ENCODE measurements at regions not wholly inside any gene's neighbourhood (a gene's known extent, or its start where the extent isn't known, plus 50 kb on each side); places are given as distances from the start of the nearest gene placed in this dataset.

- TF ChIP-seq TCF7 (CRISPR knock-in tag; IDR thresholded peaks at IDR 0.05; ENCODE audit: low read depth) (no peak), ATF1 (CRISPR knock-in tag; IDR thresholded peaks at IDR 0.05) (no peak)
Measured at GRCh38 chr2:105604938-105605337, 139.8 kb upstream of the NCK2 start (continued).

GRCh38 chr2:105600949-105601794 is 143.5 kb upstream of the NCK2 start:
- peak overlapping the region; percentile 28; the same call in 1 of the 2 replicates for H3K27ac Mint-ChIP-seq
- ATAC-seq, result no peak

GRCh38 chr2:105600602-105600948 is 144.1 kb upstream of the NCK2 start:
- no peaks in the 10 kb centered on the region for H3K36me3 Mint-ChIP-seq
- H3K27ac Mint-ChIP-seq, result no peak overlapping the region
- peaks cover 3% of the 10 kb centered on the region; the same call in 1 of the 2 replicates for H3K9me3 Mint-ChIP-seq
- no peak for DNase-seq (ENCODE audit: low spot score)
- TF ChIP-seq FOXP4 (CRISPR knock-in tag; IDR thresholded peaks at IDR 0.05) (no peak), ERG (CRISPR knock-in tag; IDR thresholded peaks at IDR 0.05) (no peak), OVOL2 (CRISPR knock-in tag; IDR thresholded peaks at IDR 0.05; ENCODE audit: borderline replicate concordance) (no peak), CREB1 (CRISPR knock-in tag; IDR thresholded peaks at IDR 0.05) (no peak), AR (CRISPR knock-in tag; IDR thresholded peaks at IDR 0.05) (no peak)
- ATAC-seq, result no peak
- ChIA-PET POLR2A (no interaction called here), CTCF (no interaction called here)
- H3K4me1 Mint-ChIP-seq, result peaks cover 29% of the 10 kb centered on the region
- H3K27me3 Mint-ChIP-seq (ENCODE audit: low read depth), result no peaks in the 10 kb centered on the region
- H3K4me3 Mint-ChIP-seq, result no peak overlapping the region

More at GRCh38 chr2:105600949-105601794, 143.5 kb upstream of the NCK2 start:
- H3K27me3 Mint-ChIP-seq (ENCODE audit: low read depth), result no peaks in the 10 kb centered on the region
- H3K9me3 Mint-ChIP-seq, result peaks cover 3% of the 10 kb centered on the region; the same call in 1 of the 2 replicates
- TF ChIP-seq NR2C2 (CRISPR knock-in tag; IDR thresholded peaks at IDR 0.05), result no peak
- no peak for TF ChIP-seq TP53 (CRISPR knock-in tag; IDR thresholded peaks at IDR 0.05)
- no peak for TF ChIP-seq CBFB (CRISPR knock-in tag; IDR thresholded peaks at IDR 0.05; ENCODE audit: low read depth)
- TF ChIP-seq NFYB (CRISPR knock-in tag; conservative IDR thresholded peaks at IDR 0.05; ENCODE audit: low read depth), result no peak
- no peak for TF ChIP-seq OVOL2 (CRISPR knock-in tag; IDR thresholded peaks at IDR 0.05; ENCODE audit: borderline replicate concordance)
- no peak for TF ChIP-seq ZNF396 (CRISPR knock-in tag; IDR thresholded peaks at IDR 0.05; ENCODE audit: borderline replicate concordance)
- no peak for TF ChIP-seq STAT6 (CRISPR knock-in tag; conservative IDR thresholded peaks at IDR 0.05; ENCODE audit: low read depth)
- no peak for TF ChIP-seq TEAD4 (CRISPR knock-in tag; IDR thresholded peaks at IDR 0.05)
- TF ChIP-seq ZNF423 (CRISPR knock-in tag; IDR thresholded peaks at IDR 0.05), result no peak
- ChIA-PET POLR2A (no interaction called here), CTCF (no interaction called here)
- no peak overlapping the region for H3K4me3 Mint-ChIP-seq
- no peaks in the 10 kb centered on the region for H3K36me3 Mint-ChIP-seq
- no peak for DNase-seq (ENCODE audit: low spot score)
- peaks cover 30% of the 10 kb centered on the region for H3K4me1 Mint-ChIP-seq

Data from WTC11 (cell line).